Endothelial cell of umbilical vein (primary cell): ENCODE measurements at regions not wholly inside any gene's neighbourhood (a gene's known extent, or its start where the extent isn't known, plus 50 kb on each side); places are given as distances from the start of the nearest gene placed in this dataset.

Experiments
- BruUV-seq: library from RNA; stranded (reverse); fragments of 400-500 nt; replicated peaks from 2 replicates; lab custom pipeline; 2021; lab: Mats Ljungman, UMichigan
- CTCF ChIA-PET: fragments of 300-600, 350-600 bp; sonication (Branson Sonifier 250); formaldehyde crosslinking; loops from one replicate; lab custom pipeline; 2021; ENCODE audit warnings: antibody characterized with exemption, inconsistent platforms; lab: Charles Lee
- POLR2A ChIA-PET: fragments of 300-600, 350-600 bp; sonication (Branson Sonifier 250); formaldehyde crosslinking; loops from one replicate; lab custom pipeline; 2021; ENCODE audit warnings: antibody characterized with exemption, inconsistent platforms; lab: Charles Lee
- DNase-seq: peaks from one replicate; pipeline ENCODE4 v3.0.0-alpha.2; 2011; ENCODE audit warnings: low read depth, low spot score
- FAIRE-seq: peaks from 2 replicates; lab custom pipeline; 2011; peaks lifted over from hg19 to GRCh38; lab: Jason Lieb, UNC
- H2AFZ ChIP-seq: 2 replicates; pipeline ENCODE4 v1.6.0; 2012; ENCODE audit warnings: low read depth, low read length, control low read depth, inconsistent platforms
- H3K27ac ChIP-seq: 2 replicates; pipeline ENCODE4 v1.5.1; 2011; ENCODE audit warnings: low read depth, mild to moderate bottlenecking, control low read depth, low read length, moderate library complexity; ENCODE audit not compliant: insufficient read depth
- H3K27me3 ChIP-seq, 2 experiments: 2 replicates each; pipeline versions ENCODE4 v1.6.0 to v1.6.1; 2011; ENCODE audit warnings: low read length in 2 of 2, mixed read lengths in 1 of 2; ENCODE audit not compliant: control insufficient read depth in 2 of 2, insufficient read depth in 2 of 2
- H3K36me3 ChIP-seq, 2 experiments: 2 replicates in 1 of 2; 3 replicates in 1 of 2; pipeline ENCODE4 v1.5.1; 2011; ENCODE audit warnings: low read length in 2 of 2, mild to moderate bottlenecking in 1 of 2, moderate library complexity in 1 of 2; ENCODE audit not compliant: control insufficient read depth in 2 of 2, insufficient read depth in 2 of 2; ENCODE audit errors: extremely low read depth in 1 of 2
- H3K4me1 ChIP-seq: 3 replicates; pipeline ENCODE4 v1.5.1; 2011; ENCODE audit warnings: mild to moderate bottlenecking, low read length; ENCODE audit not compliant: control insufficient read depth, insufficient read depth; ENCODE audit errors: extremely low read depth
- H3K4me2 ChIP-seq: 2 replicates; pipeline ENCODE4 v1.6.1; 2011; ENCODE audit warnings: low read length, control low read depth, mixed read lengths; ENCODE audit not compliant: insufficient read depth
- H3K4me3 ChIP-seq, 3 experiments: fragments of 200-600 bp in 1 of 3; sonication (generic), shearing (Covaris generic) in 1 of 3; replicated peaks in 1 of 3; 2 replicates each; pipeline ENCODE4 v1.5.1; 2011 to 2016; ENCODE audit warnings: control low read depth in 3 of 3, low read length in 3 of 3, mild to moderate bottlenecking in 2 of 3, inconsistent platforms in 1 of 3, low read depth in 1 of 3, moderate library complexity in 1 of 3; ENCODE audit not compliant: insufficient read depth in 1 of 3
- H3K79me2 ChIP-seq: 2 replicates; pipeline ENCODE4 v1.6.0; 2012; ENCODE audit warnings: low read length, inconsistent platforms; ENCODE audit not compliant: control insufficient read depth, insufficient read depth
- H3K9ac ChIP-seq: replicated peaks from 2 replicates; pipeline ENCODE3; 2011; ENCODE audit warnings: low read length, control low read depth; ENCODE audit not compliant: insufficient read depth; ENCODE audit errors: extremely low read depth
- H3K9me1 ChIP-seq: replicated peaks from 3 replicates; pipeline ENCODE4 v1.6.0; 2011; ENCODE audit warnings: mild to moderate bottlenecking, low read length; ENCODE audit not compliant: control insufficient read depth, insufficient read depth; ENCODE audit errors: extremely low read depth
- H3K9me3 ChIP-seq: replicated peaks from 2 replicates; pipeline ENCODE4 v1.5.1; 2012; ENCODE audit warnings: low read length, inconsistent platforms; ENCODE audit not compliant: control insufficient read depth, insufficient read depth
- H4K20me1 ChIP-seq: replicated peaks from 2 replicates; pipeline ENCODE3; 2011; ENCODE audit warnings: mild to moderate bottlenecking, low read length; ENCODE audit not compliant: control insufficient read depth, insufficient read depth; ENCODE audit errors: extremely low read depth
- CTCF ChIP-seq, 2 donors: IDR thresholded peaks; 1 replicate in 1 of 2; 2 replicates in 1 of 2; pipeline ENCODE4 v1.5.1; 2011; ENCODE audit warnings: low read length in 2 of 2, mild to moderate bottlenecking in 2 of 2, moderate library complexity in 2 of 2, control low read depth in 1 of 2, inconsistent platforms in 1 of 2, low read depth in 1 of 2; ENCODE audit not compliant: insufficient read depth in 1 of 2; ENCODE audit errors: extremely low read depth in 1 of 2
- EZH2 ChIP-seq: IDR thresholded peaks from 2 replicates; pipeline ENCODE4 v1.6.1; 2012; ENCODE audit warnings: borderline replicate concordance, low read depth, mild to moderate bottlenecking, moderate library complexity, low read length, inconsistent platforms; ENCODE audit not compliant: severe bottlenecking
- FOS ChIP-seq: IDR thresholded peaks from 2 replicates; pipeline ENCODE4 v1.6.1; 2011; ENCODE audit warnings: mild to moderate bottlenecking, low read length, moderate library complexity, borderline replicate concordance; ENCODE audit not compliant: insufficient read depth
- GATA2 ChIP-seq: IDR thresholded peaks from 2 replicates; pipeline ENCODE4 v1.7.0; 2011; ENCODE audit warnings: low read depth, mild to moderate bottlenecking, moderate library complexity, mixed read lengths, low read length; ENCODE audit not compliant: insufficient read length, insufficient read depth
- JUN ChIP-seq: IDR thresholded peaks from 2 replicates; pipeline ENCODE4 v1.6.1; 2011; ENCODE audit warnings: borderline replicate concordance, low read depth; ENCODE audit not compliant: insufficient read length, insufficient read depth
- MAX ChIP-seq: IDR thresholded peaks from 2 replicates; pipeline ENCODE4 v1.6.1; 2011; ENCODE audit not compliant: insufficient read depth, insufficient read length
- MYC ChIP-seq: IDR thresholded peaks from one replicate; pipeline ENCODE4 v1.6.1; 2011; ENCODE audit warnings: mild to moderate bottlenecking, low read depth, low read length
- POLR2A ChIP-seq: IDR thresholded peaks from 2 replicates; pipeline ENCODE4 v1.6.1; 2012; ENCODE audit warnings: low read depth, mild to moderate bottlenecking, control low read depth, low read length
- POLR2AphosphoS5 ChIP-seq: IDR thresholded peaks from 2 replicates; pipeline ENCODE4 v1.6.1; 2012; ENCODE audit warnings: low read depth, mild to moderate bottlenecking, control low read depth, low read length, moderate library complexity; ENCODE audit not compliant: insufficient read depth
- dilution Hi-C: fragments of 300-500 bp; cut with MboI; formaldehyde crosslinking; loops from one replicate; pipeline ENCODE4 v1.15.0; 2019; ENCODE audit warnings: low sequenced_read_pairs; ENCODE audit not compliant: extremely low pct_ligation_motif_present
- intact Hi-C: fragments of 100-400 bp; cut with micrococcal nuclease; formaldehyde crosslinking; loops from one replicate; pipeline ENCODE4 v1.10.0; 2022

GRCh38 chr15:52936489-52936888, 146.4 kb upstream of the ONECUT1 start:
- Histone ChIP-seq H3K4me3 (no peak overlapping the region), H3K9me1 (no peaks in the 10 kb centered on the region), H3K79me2 (no peaks in the 10 kb centered on the region), H3K4me2 (no peak overlapping the region), H3K9ac (no peak overlapping the region), H3K27me3 (no peaks in the 10 kb centered on the region), H3K36me3 (no peaks in the 10 kb centered on the region), H3K27ac (no peak overlapping the region), H3K4me1 (no peaks in the 10 kb centered on the region), H2AFZ (no peak overlapping the region), H3K9me3 (no peaks in the 10 kb centered on the region), H4K20me1 (no peaks in the 10 kb centered on the region)
- POLR2A ChIA-PET = no interaction called here
- FAIRE-seq = no peak
- no TSS peak for BruUV-seq
- DNase-seq = no peak
- intact Hi-C loops (no loop called here), dilution Hi-C loops (no loop called here)
- CTCF ChIA-PET = no interaction called here
- no peak for TF ChIP-seq CTCF (IDR thresholded peaks at IDR 0.05; ENCODE audit: extremely low read depth in 1 of 2, insufficient read depth in 1 of 2, low read depth in 1 of 2, low read length in 2 of 2)
- TF ChIP-seq POLR2AphosphoS5 = no peak
- TF ChIP-seq FOS = no peak
- no peak for TF ChIP-seq EZH2

GRCh38 chr15:52925130-52925529, 135.0 kb upstream of the ONECUT1 start:
- Histone ChIP-seq H3K9me1 (no peaks in the 10 kb centered on the region), H3K9me3 (no peaks in the 10 kb centered on the region), H4K20me1 (no peaks in the 10 kb centered on the region), H3K79me2 (no peaks in the 10 kb centered on the region), H3K27me3 (no peaks in the 10 kb centered on the region), H3K9ac (no peak overlapping the region), H3K4me2 (no peak overlapping the region), H3K4me3 (no peak overlapping the region), H3K27ac (no peak overlapping the region), H3K36me3 (no peaks in the 10 kb centered on the region), H3K4me1 (no peaks in the 10 kb centered on the region), H2AFZ (no peak overlapping the region)
- ChIA-PET POLR2A (no interaction called here), CTCF (no interaction called here)
- no peak for DNase-seq
- BruUV-seq = no TSS peak
- TF ChIP-seq JUN (no peak), POLR2AphosphoS5 (no peak), GATA2 (no peak), POLR2A (no peak), CTCF (IDR thresholded peaks at IDR 0.05; ENCODE audit: extremely low read depth in 1 of 2, insufficient read depth in 1 of 2, low read depth in 1 of 2, low read length in 2 of 2) (no peak), FOS (no peak), EZH2 (no peak), MAX (no peak), MYC (no peak)
- FAIRE-seq = no peak
- intact Hi-C loops (no loop called here), dilution Hi-C loops (no loop called here)
